Mesenchymal stem cell (in vitro differentiated cells and primary cell): ENCODE measurements at regions not wholly inside any gene's neighbourhood (a gene's known extent, or its start where the extent isn't known, plus 50 kb on each side); places are given as distances from the start of the nearest gene placed in this dataset.
"Not testable (repeated sequence)": the region's sequence is repeated elsewhere in the genome, so short reads cannot be mapped to it uniquely, and the experiment has no call there.

Source experiments
- DNase-seq: peaks from one replicate; pipeline ENCODE4 v3.0.0-alpha.2; 2013
- H2AFZ ChIP-seq: one replicate; pipeline ENCODE4 v1.6.1; 2013; ENCODE audit warnings: low read depth, mild to moderate bottlenecking, control low read depth, inconsistent platforms, low read length, moderate library complexity
- H2AK5ac ChIP-seq: 2 replicates; pipeline ENCODE4 v1.6.1; 2013; ENCODE audit warnings: low read length, moderate library complexity, mild to moderate bottlenecking, inconsistent platforms; ENCODE audit not compliant: severe bottlenecking
- H2BK120ac ChIP-seq: one replicate; pipeline ENCODE4 v1.6.1; 2013; ENCODE audit warnings: low read depth, mild to moderate bottlenecking, inconsistent platforms, low read length, moderate library complexity
- H2BK12ac ChIP-seq, 2 experiments: one replicate each; pipeline ENCODE4 v1.6.1; 2013; ENCODE audit warnings: inconsistent platforms in 2 of 2, low read length in 2 of 2, mild to moderate bottlenecking in 2 of 2, moderate library complexity in 2 of 2, control low read depth in 1 of 2
- H2BK15ac ChIP-seq: one replicate; pipeline ENCODE4 v1.6.1; 2013; ENCODE audit warnings: mild to moderate bottlenecking, low read depth, inconsistent platforms; ENCODE audit not compliant: poor library complexity, severe bottlenecking
- H2BK5ac ChIP-seq: 2 replicates; pipeline ENCODE4 v1.6.1; 2013; ENCODE audit warnings: low read depth, mild to moderate bottlenecking, low read length, control low read depth, inconsistent platforms; ENCODE audit not compliant: poor library complexity, severe bottlenecking
- H3K14ac ChIP-seq, 2 experiments: one replicate each; pipeline ENCODE4 v1.6.1; 2013; ENCODE audit warnings: inconsistent platforms in 2 of 2, low read length in 2 of 2, control low read depth in 1 of 2, mild to moderate bottlenecking in 1 of 2, moderate library complexity in 1 of 2
- H3K18ac ChIP-seq, 2 experiments: one replicate each; pipeline ENCODE4 v1.6.1; 2013; ENCODE audit warnings: inconsistent platforms in 2 of 2, low read length in 2 of 2, control low read depth in 1 of 2, low read depth in 1 of 2, mild to moderate bottlenecking in 1 of 2
- H3K23ac ChIP-seq, 2 experiments: one replicate each; pipeline ENCODE4 v1.6.1; 2013; ENCODE audit warnings: inconsistent platforms in 2 of 2, low read length in 2 of 2, mild to moderate bottlenecking in 2 of 2, moderate library complexity in 2 of 2, control low read depth in 1 of 2
- H3K27ac ChIP-seq: 2 replicates; pipeline ENCODE4 v1.5.1; 2013; ENCODE audit warnings: mild to moderate bottlenecking, moderate library complexity, low read length, control low read depth, inconsistent platforms; ENCODE audit not compliant: poor library complexity, severe bottlenecking
- H3K27me3 ChIP-seq, 2 experiments: 2 replicates each; pipeline versions ENCODE4 v1.6.1 to v1.7.0; 2013; ENCODE audit warnings: low read length in 2 of 2, mild to moderate bottlenecking in 2 of 2, moderate library complexity in 2 of 2, control low read depth in 1 of 2, inconsistent platforms in 1 of 2; ENCODE audit not compliant: control insufficient read depth in 1 of 2, insufficient read depth in 1 of 2
- H3K36me3 ChIP-seq, 2 experiments: 2 replicates each; pipeline versions ENCODE4 v1.6.1 to v1.7.0; 2013; ENCODE audit warnings: low read length in 2 of 2, control low read depth in 1 of 2, inconsistent platforms in 1 of 2, low read depth in 1 of 2, mild to moderate bottlenecking in 1 of 2; ENCODE audit not compliant: insufficient read depth in 2 of 2, control insufficient read depth in 1 of 2
- H3K4ac ChIP-seq, 2 experiments: one replicate each; pipeline ENCODE4 v1.6.1; 2013; ENCODE audit warnings: inconsistent platforms in 2 of 2, low read length in 2 of 2, mild to moderate bottlenecking in 2 of 2, moderate library complexity in 2 of 2, control low read depth in 1 of 2, low read depth in 1 of 2
- H3K4me1 ChIP-seq: 2 replicates; pipeline ENCODE4 v1.6.1; 2013; ENCODE audit warnings: low read depth, low read length, control low read depth; ENCODE audit not compliant: control insufficient read depth, insufficient read depth
- H3K4me2 ChIP-seq: 2 replicates; pipeline ENCODE4 v1.6.1; 2013; ENCODE audit warnings: low read length, mild to moderate bottlenecking, inconsistent platforms; ENCODE audit not compliant: poor library complexity, severe bottlenecking
- H3K4me3 ChIP-seq, 2 experiments: 2 replicates each; pipeline versions ENCODE4 v1.5.1 to v1.7.0; 2013; ENCODE audit warnings: low read length in 2 of 2, mild to moderate bottlenecking in 2 of 2, control low read depth in 1 of 2, low read depth in 1 of 2; ENCODE audit not compliant: insufficient read depth in 1 of 2
- H3K79me1 ChIP-seq: replicated peaks from 2 replicates; pipeline ENCODE4 v1.6.1; 2013; ENCODE audit warnings: mild to moderate bottlenecking, control low read depth, low read length, inconsistent platforms; ENCODE audit not compliant: poor library complexity, severe bottlenecking
- H3K9ac ChIP-seq: 2 replicates; pipeline ENCODE4 v1.7.0; 2013; ENCODE audit warnings: mild to moderate bottlenecking, low read length, moderate library complexity
- H3K9me3 ChIP-seq: 2 replicates; pipeline ENCODE4 v1.7.0; 2013; ENCODE audit warnings: mild to moderate bottlenecking, low read length; ENCODE audit not compliant: control insufficient read depth
- H4K8ac ChIP-seq: one replicate; pipeline ENCODE4 v1.6.1; 2013; ENCODE audit warnings: inconsistent platforms, mild to moderate bottlenecking, low read length, moderate library complexity
- H4K91ac ChIP-seq: one replicate; pipeline ENCODE4 v1.6.1; 2013; ENCODE audit warnings: mild to moderate bottlenecking, low read length, inconsistent platforms
- WGBS: methylation state at CpG from one replicate; pipeline ENCODE4 v1.1.7; 2013; ENCODE audit warnings: mixed read lengths; 5-methylcytosine and 5-hydroxymethylcytosine counted together

DNA sequence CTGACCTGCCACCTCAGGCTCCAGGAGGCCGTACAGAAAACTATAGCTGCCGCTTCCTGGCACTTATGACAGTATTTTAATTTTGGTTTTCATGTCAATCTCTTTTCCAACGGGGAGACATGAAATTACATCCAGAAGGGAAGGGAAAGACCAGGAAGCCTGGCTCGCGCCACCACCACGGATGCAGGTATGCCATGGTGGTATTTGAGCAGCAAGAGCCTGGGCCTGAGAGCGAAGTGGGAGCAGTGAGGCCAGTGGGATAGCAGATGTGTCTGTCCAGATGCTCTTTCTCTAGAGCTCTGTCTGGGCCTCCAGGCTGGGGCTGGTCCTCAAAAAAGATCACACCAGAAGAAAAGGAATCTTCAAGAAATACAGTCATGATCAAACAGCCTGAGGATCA lies 82.5 kb upstream of the CPEB2 start:
- Histone ChIP-seq H2AFZ (no peak overlapping the region), H3K18ac (no peak overlapping the region), H3K9me3 (no peaks in the 10 kb centered on the region), H4K91ac (no peak overlapping the region), H2BK5ac (no peak overlapping the region), H3K36me3 (no peaks in the 10 kb centered on the region), H3K27me3 (no peaks in the 10 kb centered on the region), H3K4me1 (peaks cover 10% of the 10 kb centered on the region), H2BK120ac (no peak overlapping the region), H4K8ac (no peak overlapping the region), H2BK12ac (no peak overlapping the region), H3K4ac (no peak overlapping the region), H3K4me2 (no peak overlapping the region), H3K14ac (no peak overlapping the region), H2AK5ac (no peak overlapping the region), H3K79me1 (no peaks in the 10 kb centered on the region), H3K23ac (no peak overlapping the region), H2BK15ac (no peak overlapping the region), H3K27ac (no peak overlapping the region), H3K9ac (no peak overlapping the region), H3K4me3 (no peak overlapping the region)
- WGBS: 93% methylated on average over 7 of the region's 7 CpGs
- DNase-seq: no peak

DNA sequence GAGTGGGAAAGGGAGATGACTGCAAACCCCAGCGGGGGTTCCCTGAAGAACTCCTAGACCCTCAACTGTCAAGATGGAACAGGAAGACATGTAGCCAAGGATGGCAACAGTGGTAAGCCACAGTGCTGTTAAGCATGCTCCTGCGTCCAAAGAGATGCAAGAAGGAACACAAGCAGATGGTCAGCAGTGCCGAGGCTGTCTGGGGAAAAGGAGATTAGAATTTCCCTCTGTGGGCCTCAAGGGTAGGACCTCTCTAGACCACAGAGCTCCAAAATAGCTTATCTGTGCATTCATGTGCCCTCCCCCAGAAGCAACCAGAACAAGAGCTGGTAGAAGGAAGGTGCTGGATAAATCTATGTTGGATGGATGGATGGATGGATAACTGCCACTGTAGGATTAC lies 82.0 kb upstream of the CPEB2 start:
- no peak overlapping the region for H3K14ac ChIP-seq
- no peak overlapping the region for H2AK5ac ChIP-seq

GRCh38 chr4:14920759-14921320 lies 81.4 kb upstream of the CPEB2 start:
- no peak overlapping the region for H3K23ac ChIP-seq
- 92% methylated on average over 2 of the region's 3 CpGs for WGBS
- DNase-seq: no peak

More for the DNA sequence above, 82.0 kb upstream of the CPEB2 start:
- Histone ChIP-seq H2BK5ac (no peak overlapping the region), H3K4ac (no peak overlapping the region), H2BK120ac (no peak overlapping the region), H2BK15ac (no peak overlapping the region), H3K27me3 (no peaks in the 10 kb centered on the region), H3K27ac (no peak overlapping the region), H3K4me3 (no peak overlapping the region), H3K79me1 (no peaks in the 10 kb centered on the region), H3K4me1 (peaks cover 10% of the 10 kb centered on the region), H3K23ac (no peak overlapping the region), H3K9ac (no peak overlapping the region), H4K91ac (no peak overlapping the region), H3K9me3 (no peaks in the 10 kb centered on the region), H2AFZ (no peak overlapping the region), H2BK12ac (no peak overlapping the region), H3K4me2 (no peak overlapping the region), H3K36me3 (no peaks in the 10 kb centered on the region), H3K18ac (no peak overlapping the region), H4K8ac (no peak overlapping the region)
- WGBS: 87% methylated on average over 3 of the region's 3 CpGs
- no peak for DNase-seq

DNA sequence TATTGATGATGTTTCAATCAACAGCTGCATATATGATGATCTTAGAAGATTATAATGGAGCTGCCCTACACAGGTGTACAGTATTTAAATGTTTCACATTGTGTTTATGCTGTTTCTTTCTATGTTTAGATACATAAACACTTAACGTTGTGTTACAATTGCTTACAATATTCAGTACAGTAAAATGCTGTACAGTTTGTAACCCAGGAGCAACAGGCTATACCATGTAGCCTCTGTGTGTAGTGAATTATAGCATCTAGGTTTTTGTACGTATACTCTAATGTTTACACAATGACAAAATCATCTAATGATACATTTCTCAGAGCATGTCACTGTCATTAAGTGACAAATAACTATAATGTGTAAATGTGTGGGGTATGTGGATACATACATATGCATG lies 80.5 kb upstream of the CPEB2 start:
- not testable (repeated sequence) for H2BK5ac ChIP-seq, H4K91ac ChIP-seq, H2BK12ac ChIP-seq, H3K18ac ChIP-seq, H3K4me3 ChIP-seq, H3K79me1 ChIP-seq, H3K23ac ChIP-seq, H2AFZ ChIP-seq, H2BK120ac ChIP-seq, H3K4ac ChIP-seq, H3K14ac ChIP-seq, DNase-seq, H3K9ac ChIP-seq, H2BK15ac ChIP-seq, H3K4me1 ChIP-seq, H3K27me3 ChIP-seq, H3K9me3 ChIP-seq, H3K4me2 ChIP-seq, H4K8ac ChIP-seq, H2AK5ac ChIP-seq, H3K27ac ChIP-seq, H3K36me3 ChIP-seq
- WGBS: no CpG with 5 or more reads among the region's 2 CpGs

More at GRCh38 chr4:14920759-14921320, 81.4 kb upstream of the CPEB2 start:
- Histone ChIP-seq H4K91ac (no peak overlapping the region), H2BK120ac (no peak overlapping the region), H3K4me2 (no peak overlapping the region), H4K8ac (no peak overlapping the region), H3K36me3 (no peaks in the 10 kb centered on the region), H3K27ac (no peak overlapping the region), H2BK12ac (no peak overlapping the region), H3K18ac (no peak overlapping the region), H2AFZ (no peak overlapping the region), H2AK5ac (no peak overlapping the region), H3K4ac (no peak overlapping the region), H3K27me3 (no peaks in the 10 kb centered on the region), H3K4me1 (peaks cover 10% of the 10 kb centered on the region), H3K4me3 (no peak overlapping the region), H2BK15ac (no peak overlapping the region), H3K14ac (no peak overlapping the region), H2BK5ac (no peak overlapping the region), H3K79me1 (no peaks in the 10 kb centered on the region), H3K9ac (no peak overlapping the region), H3K9me3 (no peaks in the 10 kb centered on the region)
